ENCODE measurements at regions not wholly inside any gene's neighbourhood (a gene's known extent, or its start where the extent isn't known, plus 50 kb on each side); places are given as distances from the start of the nearest gene placed in this dataset.

- no peaks in the 10 kb centered on the region for H3K27me3 ChIP-seq
- DNase-seq (ENCODE audit: low read depth in 1 of 2, low spot score in 1 of 2) = no peak
- no peak overlapping the region for H3K4me3 ChIP-seq
- H3K27ac ChIP-seq = no peak overlapping the region
- no peaks in the 10 kb centered on the region for H3K4me1 ChIP-seq (ENCODE audit: low read depth)
- no peaks in the 10 kb centered on the region for H3K36me3 ChIP-seq
- no peak for TF ChIP-seq CTCF (IDR thresholded peaks at IDR 0.05; ENCODE audit: low read depth, low read length)
- no peaks in the 10 kb centered on the region for H3K9me3 ChIP-seq (ENCODE audit: low read depth)
Observed at GRCh38 chr10:36036137-36036536, 394.0 kb upstream of the FZD8 start.

GRCh38 chr10:36033808-36034207 is 391.7 kb upstream of the FZD8 start:
- no peaks in the 10 kb centered on the region for H3K9me3 ChIP-seq (ENCODE audit: low read depth)
- H3K4me1 ChIP-seq (ENCODE audit: low read depth) = no peaks in the 10 kb centered on the region
- DNase-seq (ENCODE audit: low read depth in 1 of 2, low spot score in 1 of 2) = no peak
- no peak for TF ChIP-seq CTCF (IDR thresholded peaks at IDR 0.05; ENCODE audit: low read depth, low read length)
- H3K36me3 ChIP-seq = no peaks in the 10 kb centered on the region
- no peak overlapping the region for H3K4me3 ChIP-seq
- H3K27me3 ChIP-seq = no peaks in the 10 kb centered on the region
- H3K27ac ChIP-seq = no peak overlapping the region

- Histone ChIP-seq H3K36me3 (no peaks in the 10 kb centered on the region), H3K27ac (no peak overlapping the region), H3K27me3 (no peaks in the 10 kb centered on the region), H3K4me3 (no peak overlapping the region), H3K4me1 (ENCODE audit: low read depth) (no peaks in the 10 kb centered on the region), H3K9me3 (ENCODE audit: low read depth) (no peaks in the 10 kb centered on the region)
- no peak for DNase-seq (ENCODE audit: low read depth in 1 of 2, low spot score in 1 of 2)
- no peak for TF ChIP-seq CTCF (IDR thresholded peaks at IDR 0.05; ENCODE audit: low read depth, low read length)
Observed at GRCh38 chr10:36030516-36030915, 388.4 kb upstream of the FZD8 start.

- Histone ChIP-seq H3K4me3 (no peak overlapping the region), H3K27me3 (no peaks in the 10 kb centered on the region), H3K4me1 (ENCODE audit: low read depth) (no peaks in the 10 kb centered on the region), H3K27ac (no peak overlapping the region), H3K9me3 (ENCODE audit: low read depth) (no peaks in the 10 kb centered on the region), H3K36me3 (no peaks in the 10 kb centered on the region)
- TF ChIP-seq CTCF (IDR thresholded peaks at IDR 0.05; ENCODE audit: low read depth, low read length) = no peak
- DNase-seq (ENCODE audit: low read depth in 1 of 2, low spot score in 1 of 2) = no peak
Observed at GRCh38 chr10:36026656-36027390, 384.7 kb upstream of the FZD8 start.

- H3K4me1 ChIP-seq (ENCODE audit: low read depth) = no peaks in the 10 kb centered on the region
- no peaks in the 10 kb centered on the region for H3K27me3 ChIP-seq
- H3K4me3 ChIP-seq = no peak overlapping the region
- H3K36me3 ChIP-seq = no peaks in the 10 kb centered on the region
- no peak for TF ChIP-seq CTCF (IDR thresholded peaks at IDR 0.05; ENCODE audit: low read depth, low read length)
- H3K9me3 ChIP-seq (ENCODE audit: low read depth) = no peaks in the 10 kb centered on the region
- H3K27ac ChIP-seq = no peak overlapping the region
- no peak for DNase-seq (ENCODE audit: low read depth in 1 of 2, low spot score in 1 of 2)
Observed at GRCh38 chr10:36026081-36026480, 384.0 kb upstream of the FZD8 start.
